SK-N-SH (cell line): ENCODE measurements at regions not wholly inside any gene's neighbourhood (a gene's known extent, or its start where the extent isn't known, plus 50 kb on each side); places are given as distances from the start of the nearest gene placed in this dataset.

Source experiments
- CTCF ChIA-PET: fragments of 300-600, 350-600 bp; formaldehyde crosslinking; extraction: SDS; loops from one replicate; lab custom pipeline; 2021; lab: Yijun Ruan, JAX
- POLR2A ChIA-PET: fragments of 350-600 bp; sonication (Branson Sonifier 250); formaldehyde crosslinking; extraction: SDS; loops from one replicate; lab custom pipeline; 2020; ENCODE audit warnings: antibody characterized with exemption, inconsistent platforms; lab: Yijun Ruan, JAX
- DNase-seq: peaks from one replicate; pipeline ENCODE4 v3.0.0; 2012
- H2AFZ ChIP-seq: fragments of 200-600 bp; sonication (generic); 2 replicates; pipeline ENCODE4 v1.8.1; 2016; ENCODE audit warnings: antibody characterized with exemption, mild to moderate bottlenecking, low read depth
- H3F3A ChIP-seq: fragments of 200-600 bp; sonication (generic); replicated peaks from 2 replicates; pipeline ENCODE3; 2016; ENCODE audit warnings: antibody characterized with exemption, mild to moderate bottlenecking; ENCODE audit not compliant: insufficient read depth
- H3K27ac ChIP-seq, 2 experiments: fragments of 200-500 bp in 1 of 2; fragments of 200-600 bp in 1 of 2; sonication (Bioruptor generic) in 1 of 2; sonication (generic), shearing (Covaris generic) in 1 of 2; 2 replicates each; pipeline versions ENCODE4 v1.5.1 to v1.6.1; 2014 to 2016; ENCODE audit warnings: low read depth in 2 of 2, inconsistent platforms in 1 of 2, low read length in 1 of 2, mild to moderate bottlenecking in 1 of 2, mixed read lengths in 1 of 2
- H3K27me3 ChIP-seq: fragments of 200-600 bp; sonication (generic), shearing (Covaris generic); 2 replicates; pipeline ENCODE4 v1.6.1; 2016; ENCODE audit warnings: mixed run types; ENCODE audit not compliant: insufficient read depth
- H3K36me3 ChIP-seq, 2 experiments: fragments of 200-500 bp in 1 of 2; fragments of 200-600 bp in 1 of 2; sonication (Bioruptor generic) in 1 of 2; sonication (generic) in 1 of 2; replicated peaks in 1 of 2; 2 replicates each; pipeline versions ENCODE3 to v1.5.1; 2014 to 2016; ENCODE audit warnings: low read length in 1 of 2, mild to moderate bottlenecking in 1 of 2; ENCODE audit not compliant: insufficient read depth in 2 of 2, control insufficient read depth in 1 of 2
- H3K4me1 ChIP-seq, 2 experiments: fragments of 200-500 bp in 1 of 2; fragments of 200-600 bp in 1 of 2; sonication (Bioruptor generic) in 1 of 2; sonication (generic), shearing (Covaris generic) in 1 of 2; 2 replicates each; pipeline versions ENCODE4 v1.5.1 to v1.6.1; 2014 to 2016; ENCODE audit warnings: low read depth in 1 of 2, low read length in 1 of 2, mixed run types in 1 of 2; ENCODE audit not compliant: insufficient read depth in 2 of 2, control insufficient read depth in 1 of 2
- H3K4me2 ChIP-seq: fragments of 200-600 bp; sonication (generic), shearing (Covaris generic); 2 replicates; pipeline ENCODE4 v1.6.1; 2017; ENCODE audit warnings: mixed run types
- H3K4me3 ChIP-seq, 2 experiments: fragments of 200-500 bp in 1 of 2; fragments of 200-600 bp in 1 of 2; sonication (Bioruptor generic) in 1 of 2; sonication (generic), shearing (Covaris generic) in 1 of 2; 2 replicates each; pipeline versions ENCODE4 v1.5.1 to v1.8.1; 2014 to 2016; ENCODE audit warnings: low read depth in 2 of 2, inconsistent platforms in 1 of 2, low read length in 1 of 2, mild to moderate bottlenecking in 1 of 2, mixed read lengths in 1 of 2, moderate library complexity in 1 of 2
- H3K79me2 ChIP-seq: fragments of 200-600 bp; sonication (generic); 2 replicates; pipeline ENCODE4 v1.8.1; 2017; ENCODE audit warnings: mild to moderate bottlenecking; ENCODE audit not compliant: insufficient read depth
- H3K9ac ChIP-seq: fragments of 200-600 bp; sonication (generic); 2 replicates; pipeline ENCODE4 v1.6.1; 2017; ENCODE audit warnings: mixed run types
- H3K9me2 ChIP-seq: fragments of 200-600 bp; sonication (generic); 2 replicates; pipeline ENCODE4 v1.6.1; 2017; ENCODE audit warnings: mixed run types
- H3K9me3 ChIP-seq: fragments of 200-600 bp; sonication (generic); 2 replicates; pipeline ENCODE4 v1.6.1; 2017; ENCODE audit warnings: mixed run types, mild to moderate bottlenecking, moderate library complexity
- H4K20me1 ChIP-seq: fragments of 200-600 bp; sonication (generic); 2 replicates; pipeline ENCODE4 v1.6.1; 2017; ENCODE audit warnings: mild to moderate bottlenecking, mixed run types; ENCODE audit not compliant: insufficient read depth
- CHD2 ChIP-seq: fragments of 150-350 bp; IDR thresholded peaks from 2 replicates; pipeline ENCODE4 v1.6.1; 2018; ENCODE audit warnings: low read length; ENCODE audit not compliant: partially characterized antibody
- FOSL2 ChIP-seq: IDR thresholded peaks from 2 replicates; pipeline ENCODE4 v1.4.0; 2012; ENCODE audit warnings: low read depth, mild to moderate bottlenecking, moderate library complexity, borderline replicate concordance
- FOXJ3 ChIP-seq: sonication (generic); formaldehyde crosslinking; IDR thresholded peaks from 2 replicates; pipeline ENCODE4 v1.5.1; 2020; ENCODE audit warnings: mild to moderate bottlenecking, missing genetic modification reagents
- GABPA ChIP-seq: IDR thresholded peaks from 2 replicates; pipeline ENCODE4 v1.4.0; 2012; ENCODE audit warnings: low read depth, mild to moderate bottlenecking
- GATA2 ChIP-seq: sonication (generic); formaldehyde crosslinking; IDR thresholded peaks from 2 replicates; pipeline ENCODE4 v1.5.0; 2020; ENCODE audit warnings: mild to moderate bottlenecking, missing genetic modification reagents
- MEF2A ChIP-seq: IDR thresholded peaks from 2 replicates; pipeline ENCODE4 v1.4.0; 2012; ENCODE audit warnings: low read depth, borderline replicate concordance
- MXI1 ChIP-seq: IDR thresholded peaks from 2 replicates; pipeline ENCODE4 v1.6.1; 2012; ENCODE audit warnings: mild to moderate bottlenecking, low read depth, low read length, improper control_type of control experiment
- NRF1 ChIP-seq: IDR thresholded peaks from 2 replicates; pipeline ENCODE4 v1.6.1; 2012; ENCODE audit warnings: low read depth, mild to moderate bottlenecking, low read length
- POLR2AphosphoS5 ChIP-seq: IDR thresholded peaks from 2 replicates; pipeline ENCODE4 v1.6.1; 2012; ENCODE audit warnings: low read depth, low read length
- RFX5 ChIP-seq: IDR thresholded peaks from 2 replicates; pipeline ENCODE4 v1.6.1; 2012; ENCODE audit warnings: mild to moderate bottlenecking, improper control_type of control experiment, low read length
- RXRA ChIP-seq: IDR thresholded peaks from 2 replicates; pipeline ENCODE4 v1.4.0; 2012; ENCODE audit warnings: low read depth, mild to moderate bottlenecking, borderline replicate concordance
- TAF1 ChIP-seq: IDR thresholded peaks from 2 replicates; pipeline ENCODE4 v1.6.1; 2012; ENCODE audit warnings: low read depth, mild to moderate bottlenecking, low read length, moderate library complexity, borderline replicate concordance
- TCF12 ChIP-seq: IDR thresholded peaks from 2 replicates; pipeline ENCODE4 v1.4.0; 2012
- TEAD4 ChIP-seq: IDR thresholded peaks from 2 replicates; pipeline ENCODE4 v1.4.0; 2012; ENCODE audit warnings: mild to moderate bottlenecking, borderline replicate concordance; ENCODE audit not compliant: insufficient read depth
- whole genome bisulfite sequencing: methylation state at CpG from one replicate; pipeline ENCODE4 v1.1.6; 2017; ENCODE audit warnings: low lambda C conversion rate; 5-methylcytosine and 5-hydroxymethylcytosine counted together
- TF ChIP-seq, protein P1 (sequence below): fragments of 150-350 bp; IDR thresholded peaks from 2 replicates; pipeline ENCODE4 v1.6.1; 2017; ENCODE audit warnings: antibody characterized with exemption, low read length, low read depth, borderline replicate concordance
- TF ChIP-seq, protein P2 (sequence below): IDR thresholded peaks from 2 replicates; pipeline ENCODE4 v1.4.0; 2012; ENCODE audit warnings: low read depth, borderline replicate concordance
- TF ChIP-seq, protein P3 (sequence below): IDR thresholded peaks from 2 replicates; pipeline ENCODE4 v1.4.0; 2012; ENCODE audit warnings: low read depth, borderline replicate concordance
- TF ChIP-seq, protein P4 (sequence below): fragments of 150-350 bp; IDR thresholded peaks from 2 replicates; pipeline ENCODE4 v1.6.1; 2016; ENCODE audit warnings: mild to moderate bottlenecking, low read depth, low read length

DNA sequence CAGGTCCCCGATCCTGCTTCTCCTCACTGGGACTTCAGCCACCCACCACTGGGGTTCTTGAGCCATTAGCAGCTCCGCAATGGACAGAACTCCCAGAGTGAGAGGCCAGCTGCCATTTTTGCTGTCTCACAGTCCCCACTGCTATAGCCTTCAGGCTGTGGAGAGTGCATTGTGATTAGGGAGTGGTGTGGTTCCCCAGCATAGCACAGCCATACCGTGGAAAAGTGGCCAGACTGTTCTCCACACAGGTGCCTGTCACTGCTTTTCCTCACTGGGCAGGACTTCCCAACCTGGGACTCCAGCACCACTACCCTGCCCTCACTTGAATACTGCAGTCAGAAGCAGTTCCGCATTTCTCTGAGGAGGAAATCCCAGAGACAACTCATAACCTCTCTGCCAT, 270.3 kb upstream of the DCBLD2 start:
- Histone ChIP-seq H3K9me3 (no peaks in the 10 kb centered on the region; the same call in 1 of the 2 replicates), H4K20me1 (no peaks in the 10 kb centered on the region), H3K4me1 (no peaks in the 10 kb centered on the region), H3F3A (no peaks in the 10 kb centered on the region), H3K27ac (no peak overlapping the region), H3K9me2 (no peaks in the 10 kb centered on the region), H3K27me3 (no peaks in the 10 kb centered on the region), H3K4me2 (no peak overlapping the region), H3K9ac (no peak overlapping the region), H3K36me3 (no peaks in the 10 kb centered on the region), H3K4me3 (no peak overlapping the region), H2AFZ (no peak overlapping the region), H3K79me2 (no peaks in the 10 kb centered on the region)
- WGBS = 64% methylated on average over 3 of the region's 4 CpGs
- ChIA-PET CTCF (interaction anchor here (1.0 to 5.8 kb wide), 5 partner anchors 144 to 570 kb away, joined by 4 to 73 read pairs (median 5); no protein-coding TSS in a partner anchor), POLR2A (no interaction called here)
- DNase-seq = no peak
- TF ChIP-seq TEAD4 (no peak), FOXJ3 (CRISPR knock-in tag) (no peak), GATA2 (no peak), MEF2A (no peak), POLR2AphosphoS5 (no peak), FOSL2 (no peak), CHD2 (no peak), TAF1 (no peak)
- TF ChIP-seq, protein P1, sequence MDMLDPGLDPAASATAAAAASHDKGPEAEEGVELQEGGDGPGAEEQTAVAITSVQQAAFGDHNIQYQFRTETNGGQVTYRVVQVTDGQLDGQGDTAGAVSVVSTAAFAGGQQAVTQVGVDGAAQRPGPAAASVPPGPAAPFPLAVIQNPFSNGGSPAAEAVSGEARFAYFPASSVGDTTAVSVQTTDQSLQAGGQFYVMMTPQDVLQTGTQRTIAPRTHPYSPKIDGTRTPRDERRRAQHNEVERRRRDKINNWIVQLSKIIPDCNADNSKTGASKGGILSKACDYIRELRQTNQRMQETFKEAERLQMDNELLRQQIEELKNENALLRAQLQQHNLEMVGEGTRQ = no peak
- TF ChIP-seq, protein P2, sequence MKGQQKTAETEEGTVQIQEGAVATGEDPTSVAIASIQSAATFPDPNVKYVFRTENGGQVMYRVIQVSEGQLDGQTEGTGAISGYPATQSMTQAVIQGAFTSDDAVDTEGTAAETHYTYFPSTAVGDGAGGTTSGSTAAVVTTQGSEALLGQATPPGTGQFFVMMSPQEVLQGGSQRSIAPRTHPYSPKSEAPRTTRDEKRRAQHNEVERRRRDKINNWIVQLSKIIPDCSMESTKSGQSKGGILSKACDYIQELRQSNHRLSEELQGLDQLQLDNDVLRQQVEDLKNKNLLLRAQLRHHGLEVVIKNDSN = no peak
- TF ChIP-seq, protein P3, sequence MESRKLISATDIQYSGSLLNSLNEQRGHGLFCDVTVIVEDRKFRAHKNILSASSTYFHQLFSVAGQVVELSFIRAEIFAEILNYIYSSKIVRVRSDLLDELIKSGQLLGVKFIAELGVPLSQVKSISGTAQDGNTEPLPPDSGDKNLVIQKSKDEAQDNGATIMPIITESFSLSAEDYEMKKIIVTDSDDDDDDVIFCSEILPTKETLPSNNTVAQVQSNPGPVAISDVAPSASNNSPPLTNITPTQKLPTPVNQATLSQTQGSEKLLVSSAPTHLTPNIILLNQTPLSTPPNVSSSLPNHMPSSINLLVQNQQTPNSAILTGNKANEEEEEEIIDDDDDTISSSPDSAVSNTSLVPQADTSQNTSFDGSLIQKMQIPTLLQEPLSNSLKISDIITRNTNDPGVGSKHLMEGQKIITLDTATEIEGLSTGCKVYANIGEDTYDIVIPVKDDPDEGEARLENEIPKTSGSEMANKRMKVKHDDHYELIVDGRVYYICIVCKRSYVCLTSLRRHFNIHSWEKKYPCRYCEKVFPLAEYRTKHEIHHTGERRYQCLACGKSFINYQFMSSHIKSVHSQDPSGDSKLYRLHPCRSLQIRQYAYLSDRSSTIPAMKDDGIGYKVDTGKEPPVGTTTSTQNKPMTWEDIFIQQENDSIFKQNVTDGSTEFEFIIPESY = no peak

DNA sequence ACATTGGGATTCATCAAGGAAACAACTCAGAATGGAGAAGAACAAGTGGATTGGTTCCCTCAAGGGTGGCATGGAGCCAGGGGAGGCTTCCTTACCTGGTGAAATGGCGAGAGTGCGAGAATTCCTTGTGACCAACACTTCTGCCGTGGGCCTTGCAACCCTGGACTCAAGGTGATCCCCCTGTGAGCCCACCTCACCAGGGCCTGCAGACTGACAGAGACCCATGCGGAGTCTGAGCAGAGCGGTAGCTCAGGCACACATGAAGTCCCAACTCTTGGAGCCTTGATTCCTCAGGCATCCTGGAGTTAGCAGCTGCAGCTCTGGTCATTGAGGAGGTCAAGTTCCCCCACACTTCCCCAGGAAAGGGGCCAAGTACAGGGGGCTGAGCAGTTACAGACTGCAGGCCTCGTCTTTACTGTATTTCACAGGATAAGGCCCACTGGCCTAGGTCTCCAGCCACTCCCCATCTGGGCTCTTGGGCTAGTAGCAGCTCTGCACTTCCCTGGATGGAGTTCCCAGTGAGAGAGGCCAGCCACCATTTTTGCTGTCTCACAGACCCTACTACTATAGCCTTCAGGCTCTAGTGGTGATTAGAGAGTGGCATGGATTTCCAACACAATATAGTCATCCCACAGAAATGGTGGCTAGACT, 269.5 kb upstream of the DCBLD2 start:
- Histone ChIP-seq H4K20me1 (no peaks in the 10 kb centered on the region), H3K27me3 (no peaks in the 10 kb centered on the region), H3K4me1 (no peaks in the 10 kb centered on the region), H3K4me2 (no peak overlapping the region), H3K79me2 (no peaks in the 10 kb centered on the region), H3K27ac (no peak overlapping the region), H3K9me3 (no peaks in the 10 kb centered on the region; the same call in 1 of the 2 replicates), H3K9ac (no peak overlapping the region), H2AFZ (no peak overlapping the region), H3F3A (no peaks in the 10 kb centered on the region), H3K4me3 (no peak overlapping the region), H3K9me2 (no peaks in the 10 kb centered on the region), H3K36me3 (no peaks in the 10 kb centered on the region)
- TF ChIP-seq MXI1 (no peak), NRF1 (no peak), GABPA (no peak), TCF12 (no peak), CHD2 (no peak), RFX5 (no peak), RXRA (no peak), POLR2AphosphoS5 (no peak)
- TF ChIP-seq, protein P4, sequence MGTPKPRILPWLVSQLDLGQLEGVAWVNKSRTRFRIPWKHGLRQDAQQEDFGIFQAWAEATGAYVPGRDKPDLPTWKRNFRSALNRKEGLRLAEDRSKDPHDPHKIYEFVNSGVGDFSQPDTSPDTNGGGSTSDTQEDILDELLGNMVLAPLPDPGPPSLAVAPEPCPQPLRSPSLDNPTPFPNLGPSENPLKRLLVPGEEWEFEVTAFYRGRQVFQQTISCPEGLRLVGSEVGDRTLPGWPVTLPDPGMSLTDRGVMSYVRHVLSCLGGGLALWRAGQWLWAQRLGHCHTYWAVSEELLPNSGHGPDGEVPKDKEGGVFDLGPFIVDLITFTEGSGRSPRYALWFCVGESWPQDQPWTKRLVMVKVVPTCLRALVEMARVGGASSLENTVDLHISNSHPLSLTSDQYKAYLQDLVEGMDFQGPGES = no peak
- CTCF ChIA-PET = interaction anchor here (1.0 to 5.8 kb wide), 4 partner anchors 147 to 353 kb away, joined by 5 to 73 read pairs (median 10); no protein-coding TSS in a partner anchor
- no peak for DNase-seq
- 100% methylated on average over 2 of the region's 6 CpGs for WGBS
- POLR2A ChIA-PET = no interaction called here
